CD4-positive, alpha-beta memory T cell (primary cell): ENCODE measurements at regions not wholly inside any gene's neighbourhood (a gene's known extent, or its start where the extent isn't known, plus 50 kb on each side); places are given as distances from the start of the nearest gene placed in this dataset.

Source experiments
- CTCF ChIA-PET: fragments of 350-600 bp; sonication (Branson Sonifier 250); formaldehyde crosslinking; loops from one replicate; lab custom pipeline; 2021; ENCODE audit warnings: inconsistent platforms; ENCODE audit not compliant: partially characterized antibody; lab: Charles Lee
- POLR2A ChIA-PET: fragments of 350-600 bp; sonication (Branson Sonifier 250); formaldehyde crosslinking; loops from one replicate; lab custom pipeline; 2021; ENCODE audit not compliant: partially characterized antibody; lab: Charles Lee
- DNase-seq, 5 donors: peaks; one replicate each; pipeline versions ENCODE4 v3.0.0 to v3.0.0-alpha.2; 2020 to 2022; ENCODE audit warnings: mixed read lengths in 1 of 5
- H3K27ac ChIP-seq: one replicate; pipeline ENCODE4 v1.7.0; 2013; ENCODE audit warnings: low read depth, low read length
- H3K27me3 ChIP-seq: 2 replicates; pipeline ENCODE4 v1.7.0; 2013; ENCODE audit warnings: mild to moderate bottlenecking, low read length, moderate library complexity; ENCODE audit not compliant: insufficient read depth
- H3K36me3 ChIP-seq: 2 replicates; pipeline ENCODE4 v1.7.0; 2013; ENCODE audit warnings: mild to moderate bottlenecking, low read length, moderate library complexity; ENCODE audit not compliant: insufficient read depth
- H3K4me1 ChIP-seq: 2 replicates; pipeline ENCODE4 v1.7.0; 2013; ENCODE audit warnings: mild to moderate bottlenecking, low read length, moderate library complexity; ENCODE audit not compliant: insufficient read depth
- H3K4me3 ChIP-seq, 2 donors: one replicate each; pipeline ENCODE4 v1.7.0; 2013; ENCODE audit warnings: low read length in 2 of 2, mild to moderate bottlenecking in 1 of 2
- H3K9me3 ChIP-seq, 2 donors: one replicate each; pipeline ENCODE4 v1.7.0; 2013; ENCODE audit warnings: low read length in 2 of 2, control low read depth in 1 of 2; ENCODE audit not compliant: control insufficient read depth in 1 of 2
- H3K27ac Mint-ChIP-seq, 7 donors: one replicate each; pipeline ENCODE4 v1.8.0; 2020 to 2021; ENCODE audit warnings: mixed read lengths in 7 of 7, mild to moderate bottlenecking in 6 of 7, inconsistent platforms in 3 of 7, moderate library complexity in 3 of 7
- H3K27me3 Mint-ChIP-seq, 2 donors: one replicate each; pipeline ENCODE4 v1.8.0; 2020 to 2021; ENCODE audit warnings: mixed read lengths in 2 of 2
- H3K36me3 Mint-ChIP-seq, 2 donors: one replicate each; pipeline ENCODE4 v1.8.0; 2020 to 2021; ENCODE audit warnings: mixed read lengths in 2 of 2, inconsistent platforms in 1 of 2, mild to moderate bottlenecking in 1 of 2
- H3K4me1 Mint-ChIP-seq, 4 donors: one replicate each; pipeline ENCODE4 v1.8.0; 2020 to 2021; ENCODE audit warnings: mixed read lengths in 4 of 4, mild to moderate bottlenecking in 1 of 4
- H3K4me3 Mint-ChIP-seq, 8 donors: one replicate each; pipeline ENCODE4 v1.8.0; 2020 to 2021; ENCODE audit warnings: mixed read lengths in 8 of 8, mild to moderate bottlenecking in 7 of 8, moderate library complexity in 6 of 8, inconsistent platforms in 3 of 8
- H3K9me3 Mint-ChIP-seq, 8 donors: one replicate each; pipeline ENCODE4 v1.8.0; 2020 to 2021; ENCODE audit warnings: mixed read lengths in 8 of 8, mild to moderate bottlenecking in 5 of 8, inconsistent platforms in 3 of 8, moderate library complexity in 1 of 8
- intact Hi-C: fragments of 100-400 bp; cut with micrococcal nuclease; formaldehyde crosslinking; loops from one replicate; pipeline ENCODE4 v1.15.1; 2023

DNA sequence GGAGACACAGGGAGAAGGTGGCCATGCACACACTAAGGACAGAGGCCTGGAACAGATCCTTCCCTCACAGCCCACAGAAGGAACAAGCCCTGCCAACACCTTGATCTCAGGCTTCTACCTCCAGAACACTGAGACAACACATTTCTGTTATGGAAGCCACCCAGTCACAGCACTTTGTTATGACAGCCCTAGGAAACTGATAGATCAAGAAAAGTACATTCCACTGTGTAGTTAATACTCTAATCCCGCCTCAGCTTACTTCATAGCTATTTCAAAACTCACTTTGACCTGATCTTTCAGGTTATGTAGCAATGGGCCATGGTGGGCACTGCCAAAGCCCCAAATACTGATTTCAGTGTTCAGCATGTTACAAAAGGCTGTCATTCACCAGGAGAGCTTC lies 66.8 kb downstream of the CD24 start:
- H3K9me3 ChIP-seq: no peaks in the 10 kb centered on the region
- peaks cover 5 to 8% of the 10 kb centered on the region in 2 donors for H3K27me3 Mint-ChIP-seq
- ChIA-PET CTCF (no interaction called here), POLR2A (no interaction called here)
- no peaks in the 10 kb centered on the region for H3K4me1 ChIP-seq
- H3K4me3 Mint-ChIP-seq: no peak overlapping the region
- no peak overlapping the region for H3K4me3 ChIP-seq
- no peak overlapping the region for H3K27ac Mint-ChIP-seq
- no peaks in the 10 kb centered on the region for H3K27me3 ChIP-seq
- no peaks in the 10 kb centered on the region for H3K36me3 Mint-ChIP-seq
- no peak for DNase-seq
- no peak overlapping the region for H3K27ac ChIP-seq
- intact Hi-C loops: no loop called here
- H3K9me3 Mint-ChIP-seq: peaks cover 0 to 7% (median 0%) of the 10 kb centered on the region in 8 donors
- H3K4me1 Mint-ChIP-seq: no peaks in the 10 kb centered on the region
- no peaks in the 10 kb centered on the region for H3K36me3 ChIP-seq

- Mint-ChIP-seq H3K27me3 (peaks cover 5 to 8% of the 10 kb centered on the region in 2 donors), H3K4me3 (no peak overlapping the region), H3K27ac (no peak overlapping the region), H3K4me1 (no peaks in the 10 kb centered on the region), H3K9me3 (peaks cover 0 to 10% (median 5%) of the 10 kb centered on the region in 8 donors), H3K36me3 (no peaks in the 10 kb centered on the region)
- POLR2A ChIA-PET: no interaction called here
- no peaks in the 10 kb centered on the region for H3K4me1 ChIP-seq
- DNase-seq: no peak
- H3K27me3 ChIP-seq: no peaks in the 10 kb centered on the region
- no peaks in the 10 kb centered on the region for H3K36me3 ChIP-seq
- H3K9me3 ChIP-seq: no peaks in the 10 kb centered on the region
- intact Hi-C loops: no loop called here
- CTCF ChIA-PET: no interaction called here
- H3K4me3 ChIP-seq: no peak overlapping the region
- H3K27ac ChIP-seq: no peak overlapping the region
These were observed 68.3 kb downstream of the CD24 start for GRCh38 chr6:106906232-106906631.

- no peaks in the 10 kb centered on the region for H3K36me3 ChIP-seq
- Mint-ChIP-seq H3K4me1 (no peaks in the 10 kb centered on the region), H3K36me3 (peaks cover 0 to 4% of the 10 kb centered on the region in 2 donors), H3K4me3 (no peak overlapping the region), H3K27ac (no peak overlapping the region), H3K9me3 (peaks cover 0 to 19% (median 11%) of the 10 kb centered on the region in 8 donors), H3K27me3 (peaks cover 5 to 10% of the 10 kb centered on the region in 2 donors)
- intact Hi-C loops: no loop called here
- no peaks in the 10 kb centered on the region for H3K9me3 ChIP-seq
- H3K27ac ChIP-seq: no peak overlapping the region
- POLR2A ChIA-PET: no interaction called here
- CTCF ChIA-PET: no interaction called here
- no peaks in the 10 kb centered on the region for H3K27me3 ChIP-seq
- no peaks in the 10 kb centered on the region for H3K4me1 ChIP-seq
- DNase-seq: no peak
- no peak overlapping the region for H3K4me3 ChIP-seq
These were observed 71.2 kb downstream of the CD24 start for GRCh38 chr6:106903299-106903698.

DNA sequence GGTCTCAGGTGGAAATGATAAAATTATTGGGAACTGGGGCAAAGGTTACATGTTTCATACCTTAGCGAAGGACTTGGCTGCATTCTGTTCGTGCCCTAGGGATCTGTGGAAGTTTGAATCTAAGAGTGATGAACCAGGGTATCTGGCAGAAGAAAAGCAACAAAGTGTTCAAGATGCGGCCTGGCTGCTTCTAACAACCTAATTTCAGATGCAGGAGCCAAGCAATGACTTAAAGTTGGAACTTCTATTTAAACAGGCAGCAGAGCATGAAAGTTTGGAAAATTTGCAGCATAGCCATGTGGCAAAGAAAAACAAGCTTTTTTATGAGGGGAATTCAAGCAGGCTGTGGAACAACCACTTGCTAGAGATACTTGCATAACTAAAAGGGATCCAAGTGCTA lies 73.5 kb downstream of the CD24 start:
- Mint-ChIP-seq H3K9me3 (peaks cover 0 to 19% (median 11%) of the 10 kb centered on the region in 8 donors), H3K36me3 (peaks cover 0 to 4% of the 10 kb centered on the region in 2 donors), H3K27me3 (peaks cover 5 to 6% of the 10 kb centered on the region in 2 donors), H3K4me1 (no peaks in the 10 kb centered on the region), H3K27ac (no peak overlapping the region), H3K4me3 (no peak overlapping the region)
- Histone ChIP-seq H3K4me3 (no peak overlapping the region), H3K27ac (no peak overlapping the region), H3K9me3 (no peaks in the 10 kb centered on the region), H3K36me3 (no peaks in the 10 kb centered on the region), H3K27me3 (no peaks in the 10 kb centered on the region), H3K4me1 (no peaks in the 10 kb centered on the region)
- ChIA-PET CTCF (no interaction called here), POLR2A (no interaction called here)
- DNase-seq: no peak
- intact Hi-C loops: no loop called here

DNA sequence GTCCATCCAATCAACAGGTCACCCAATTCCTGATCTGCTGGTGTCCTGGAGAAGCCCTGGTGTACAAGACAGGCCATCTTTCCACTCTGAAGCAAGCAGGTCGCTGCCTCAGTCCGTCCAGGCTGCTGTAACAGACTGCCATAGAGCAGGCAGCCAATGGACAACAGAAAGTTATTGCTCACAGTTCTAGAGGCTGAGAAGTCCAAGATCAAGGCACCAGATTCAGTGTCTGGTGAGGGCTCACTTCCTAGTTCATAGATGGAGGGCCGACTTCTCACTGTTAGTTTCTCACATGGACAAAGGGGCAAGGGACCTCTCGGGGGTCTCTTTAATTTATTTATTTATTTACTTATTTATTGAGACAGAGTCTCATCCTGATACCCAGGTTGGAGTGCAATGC lies 74.8 kb downstream of the CD24 start:
- no peak for DNase-seq
- no peaks in the 10 kb centered on the region for H3K4me1 Mint-ChIP-seq
- POLR2A ChIA-PET: no interaction called here
- Histone ChIP-seq H3K9me3 (no peaks in the 10 kb centered on the region), H3K4me3 (no peak overlapping the region), H3K27ac (no peak overlapping the region), H3K4me1 (no peaks in the 10 kb centered on the region), H3K27me3 (no peaks in the 10 kb centered on the region), H3K36me3 (no peaks in the 10 kb centered on the region)
- intact Hi-C loops: no loop called here
- no peak overlapping the region for H3K4me3 Mint-ChIP-seq
- H3K27me3 Mint-ChIP-seq: peaks cover 3 to 5% of the 10 kb centered on the region in 2 donors
- no peak overlapping the region for H3K27ac Mint-ChIP-seq
- H3K36me3 Mint-ChIP-seq: peaks cover 0 to 4% of the 10 kb centered on the region in 2 donors
- peaks cover 0 to 19% (median 11%) of the 10 kb centered on the region in 8 donors for H3K9me3 Mint-ChIP-seq
- CTCF ChIA-PET: no interaction called here

- ChIA-PET CTCF (no interaction called here), POLR2A (no interaction called here)
- H3K27me3 Mint-ChIP-seq: peaks cover 7 to 13% of the 10 kb centered on the region in 2 donors
- peaks cover 0 to 14% (median 9%) of the 10 kb centered on the region in 8 donors for H3K9me3 Mint-ChIP-seq
- DNase-seq: no peak
- peaks cover 0 to 4% of the 10 kb centered on the region in 2 donors for H3K36me3 Mint-ChIP-seq
- H3K9me3 ChIP-seq: no peaks in the 10 kb centered on the region
- H3K27ac Mint-ChIP-seq: no peak overlapping the region
- no peaks in the 10 kb centered on the region for H3K4me1 Mint-ChIP-seq
- no peaks in the 10 kb centered on the region for H3K4me1 ChIP-seq
- H3K36me3 ChIP-seq: no peaks in the 10 kb centered on the region
- H3K4me3 ChIP-seq: no peak overlapping the region
- intact Hi-C loops: no loop called here
- H3K27ac ChIP-seq: no peak overlapping the region
- no peaks in the 10 kb centered on the region for H3K27me3 ChIP-seq
- no peak overlapping the region for H3K4me3 Mint-ChIP-seq
These were observed 76.9 kb downstream of the CD24 start for GRCh38 chr6:106897580-106897979.

DNA sequence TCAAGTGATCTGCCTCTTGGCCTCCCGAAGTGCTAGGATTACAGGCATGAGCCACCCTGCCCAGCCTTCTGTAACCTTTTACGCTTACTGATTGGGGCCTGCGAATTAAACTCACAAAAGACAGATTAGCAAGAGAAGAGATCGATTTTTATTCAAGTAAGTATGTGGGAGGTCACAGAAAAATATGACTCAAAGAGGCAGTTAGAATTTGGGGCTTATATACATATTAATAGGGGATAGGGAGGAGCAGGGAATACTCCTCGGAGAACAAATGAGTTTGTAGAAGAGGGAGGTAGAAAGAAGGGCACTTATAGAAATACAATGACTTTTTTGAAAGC lies 78.9 kb downstream of the CD24 start:
- Mint-ChIP-seq H3K4me3 (no peak overlapping the region), H3K27me3 (peaks cover 14 to 17% of the 10 kb centered on the region in 2 donors), H3K4me1 (no peaks in the 10 kb centered on the region), H3K27ac (no peak overlapping the region), H3K9me3 (peaks cover 0 to 6% (median 2%) of the 10 kb centered on the region in 8 donors), H3K36me3 (peaks cover 0 to 1% of the 10 kb centered on the region in 2 donors)
- Histone ChIP-seq H3K36me3 (no peaks in the 10 kb centered on the region), H3K27ac (no peak overlapping the region), H3K4me1 (no peaks in the 10 kb centered on the region), H3K9me3 (no peaks in the 10 kb centered on the region), H3K27me3 (no peaks in the 10 kb centered on the region), H3K4me3 (no peak overlapping the region)
- DNase-seq: no peak
- CTCF ChIA-PET: interaction anchor here (1.2 kb wide), 1 partner anchor 18 kb away, joined by 5 read pairs; no protein-coding TSS in a partner anchor
- intact Hi-C loops: no loop called here
- POLR2A ChIA-PET: no interaction called here
